B cell (primary cell): ENCODE measurements at regions not wholly inside any gene's neighbourhood (a gene's known extent, or its start where the extent isn't known, plus 50 kb on each side); places are given as distances from the start of the nearest gene placed in this dataset.

ENCODE experiments used
- ATAC-seq: fragments of 200-7000 bp; cut with Tn5 transposase; one replicate; pipeline ENCODE4 v1.10.0; 2021; ENCODE audit warnings: low read depth, mild to moderate bottlenecking, moderate number of reproducible peaks, moderate library complexity
- CTCF ChIA-PET: fragments of 350-600 bp; sonication (Branson Sonifier 250); formaldehyde crosslinking; loops from one replicate; lab custom pipeline; 2021; ENCODE audit warnings: antibody characterized with exemption, inconsistent platforms; lab: Charles Lee
- POLR2A ChIA-PET: fragments of 350-600 bp; sonication (Branson Sonifier 250); formaldehyde crosslinking; loops from one replicate; lab custom pipeline; 2021; ENCODE audit warnings: antibody characterized with exemption; lab: Charles Lee
- DNase-seq: peaks from one replicate; pipeline ENCODE4 v3.0.0; 2013
- H2AFZ ChIP-seq: 2 replicates; pipeline ENCODE4 v1.6.1; 2012; ENCODE audit warnings: mild to moderate bottlenecking, low read depth, low read length; ENCODE audit not compliant: insufficient read depth, poor library complexity, severe bottlenecking
- H3K27ac ChIP-seq, 2 donors: 1 replicate in 1 of 2; 2 replicates in 1 of 2; pipeline ENCODE4 v1.5.1; 2012 to 2013; ENCODE audit warnings: low read length in 2 of 2, mild to moderate bottlenecking in 2 of 2, moderate library complexity in 1 of 2
- H3K27me3 ChIP-seq, 4 experiments: fragments of 200-600 bp in 1 of 4; sonication (generic) in 1 of 4; replicated peaks in 1 of 4; 1 replicate in 2 of 4; 2 replicates in 2 of 4; pipeline versions ENCODE4 v1.6.1 to v1.7.0; 2013 to 2016; ENCODE audit warnings: low read length in 3 of 4, mild to moderate bottlenecking in 2 of 4, mixed read lengths in 1 of 4, moderate library complexity in 1 of 4; ENCODE audit not compliant: insufficient read depth in 4 of 4, control insufficient read depth in 3 of 4; ENCODE audit errors: control extremely low read depth in 1 of 4
- H3K36me3 ChIP-seq, 2 experiments: replicated peaks in 1 of 2; 1 replicate in 1 of 2; 2 replicates in 1 of 2; pipeline versions ENCODE4 v1.6.1 to v1.7.1; 2013; ENCODE audit warnings: low read length in 1 of 2; ENCODE audit not compliant: insufficient read depth in 2 of 2, control insufficient read depth in 1 of 2; ENCODE audit errors: control extremely low read depth in 1 of 2, extremely low read depth in 1 of 2
- H3K4me1 ChIP-seq, 2 donors: fragments of 200-600 bp in 1 of 2; sonication (generic) in 1 of 2; 1 replicate in 1 of 2; 2 replicates in 1 of 2; pipeline versions ENCODE4 v1.5.1 to v1.6.1; 2013 to 2017; ENCODE audit warnings: low read length in 2 of 2; ENCODE audit not compliant: control insufficient read depth in 2 of 2, insufficient read depth in 2 of 2
- H3K4me2 ChIP-seq: replicated peaks from 2 replicates; pipeline ENCODE3; 2012; ENCODE audit warnings: mild to moderate bottlenecking, low read depth, low read length; ENCODE audit not compliant: poor library complexity, severe bottlenecking
- H3K4me3 ChIP-seq, 5 experiments: fragments of 200-600 bp in 1 of 5; sonication (generic) in 1 of 5; 1 replicate in 3 of 5; 2 replicates in 2 of 5; pipeline versions ENCODE4 v1.5.1 to v1.7.0; 2011 to 2016; ENCODE audit warnings: low read length in 4 of 5, mild to moderate bottlenecking in 4 of 5, low read depth in 2 of 5, control low read depth in 1 of 5, moderate library complexity in 1 of 5; ENCODE audit not compliant: insufficient read depth in 1 of 5; ENCODE audit errors: control extremely low read depth in 1 of 5, extremely low read depth in 1 of 5
- H3K79me2 ChIP-seq: fragments of 200-600 bp; sonication (generic); one replicate; pipeline ENCODE4 v1.6.0; 2016; ENCODE audit warnings: low read length; ENCODE audit not compliant: control insufficient read depth, insufficient read depth
- H3K9ac ChIP-seq: fragments of 200-600 bp; sonication (generic); 2 replicates; pipeline ENCODE4 v1.6.1; 2017; ENCODE audit warnings: mild to moderate bottlenecking, low read length, moderate library complexity
- H3K9me3 ChIP-seq, 3 donors: one replicate each; pipeline versions ENCODE4 v1.6.1 to v1.7.1; 2013; ENCODE audit warnings: low read length in 2 of 3; ENCODE audit not compliant: control insufficient read depth in 2 of 3, insufficient read depth in 1 of 3; ENCODE audit errors: control extremely low read depth in 1 of 3
- H4K20me1 ChIP-seq: 2 replicates; pipeline ENCODE4 v1.6.0; 2012; ENCODE audit warnings: mild to moderate bottlenecking, low read length; ENCODE audit not compliant: insufficient read depth, control insufficient read depth, poor library complexity, severe bottlenecking
- H3K27ac Mint-ChIP-seq: one replicate; pipeline ENCODE4 v1.8.0; 2021; ENCODE audit warnings: mixed read lengths
- H3K27me3 Mint-ChIP-seq: one replicate; pipeline ENCODE4 v1.8.0; 2021; ENCODE audit warnings: mixed read lengths
- H3K4me1 Mint-ChIP-seq: one replicate; pipeline ENCODE4 v1.8.0; 2021; ENCODE audit warnings: mixed read lengths
- H3K4me3 Mint-ChIP-seq: one replicate; pipeline ENCODE4 v1.8.0; 2021; ENCODE audit warnings: mixed read lengths
- H3K9me3 Mint-ChIP-seq: one replicate; pipeline ENCODE4 v1.8.0; 2022; ENCODE audit warnings: mixed read lengths; ENCODE audit not compliant: insufficient read depth
- CTCF ChIP-seq: fragments of 200-600 bp; IDR thresholded peaks from one replicate; pipeline ENCODE4 v1.8.0; 2022; ENCODE audit warnings: antibody characterized with exemption, mild to moderate bottlenecking
- EZH2 ChIP-seq: IDR thresholded peaks from 2 replicates; pipeline ENCODE4 v1.6.1; 2012; ENCODE audit warnings: borderline replicate concordance, low read depth, mild to moderate bottlenecking, moderate library complexity, low read length; ENCODE audit not compliant: insufficient read depth, poor library complexity, severe bottlenecking
- WGBS: methylation state at CpG from one replicate; pipeline ENCODE4 v1.1.5; 2013; ENCODE audit warnings: missing lambda C conversion rate; ENCODE audit not compliant: insufficient coverage; 5-methylcytosine and 5-hydroxymethylcytosine counted together
- intact Hi-C: fragments of 100-400 bp; cut with micrococcal nuclease; formaldehyde crosslinking; loops from one replicate; pipeline ENCODE4 v1.10.0; 2022

- no peaks in the 10 kb centered on the region for H3K9me3 Mint-ChIP-seq
- Histone ChIP-seq H3K4me3 (no peak overlapping the region), H3K4me1 (no peaks in the 10 kb centered on the region), H3K9me3 (no peaks in the 10 kb centered on the region), H3K27ac (no peak overlapping the region), H4K20me1 (no peaks in the 10 kb centered on the region), H3K9ac (no peak overlapping the region), H3K27me3 (no peaks in the 10 kb centered on the region), H3K4me2 (no peak overlapping the region), H2AFZ (no peak overlapping the region), H3K79me2 (no peaks in the 10 kb centered on the region), H3K36me3 (no peaks in the 10 kb centered on the region)
- no peak for DNase-seq
- intact Hi-C loops: no loop called here
- no CpG with 5 or more reads among the region's 3 CpGs for WGBS
- TF ChIP-seq EZH2 (no peak), CTCF (no peak)
- no peak for ATAC-seq
- H3K27ac Mint-ChIP-seq: no peak overlapping the region
- POLR2A ChIA-PET: no interaction called here
- H3K27me3 Mint-ChIP-seq: no peaks in the 10 kb centered on the region
- no peak overlapping the region for H3K4me3 Mint-ChIP-seq
- CTCF ChIA-PET: no interaction called here
- H3K4me1 Mint-ChIP-seq: no peaks in the 10 kb centered on the region
Measured at GRCh38 chr13:87867426-87867825, 196.3 kb downstream of the SLITRK5 start.

GRCh38 chr13:87868731-87869130, 197.6 kb downstream of the SLITRK5 start:
- ChIA-PET CTCF (no interaction called here), POLR2A (no interaction called here)
- intact Hi-C loops: no loop called here
- Histone ChIP-seq H3K4me2 (no peak overlapping the region), H4K20me1 (no peaks in the 10 kb centered on the region), H2AFZ (no peak overlapping the region), H3K27ac (no peak overlapping the region), H3K36me3 (no peaks in the 10 kb centered on the region), H3K27me3 (no peaks in the 10 kb centered on the region), H3K4me3 (no peak overlapping the region), H3K9me3 (no peaks in the 10 kb centered on the region), H3K79me2 (no peaks in the 10 kb centered on the region), H3K9ac (no peak overlapping the region), H3K4me1 (no peaks in the 10 kb centered on the region)
- H3K4me1 Mint-ChIP-seq: no peaks in the 10 kb centered on the region
- no peak for TF ChIP-seq EZH2
- no peak for TF ChIP-seq CTCF
- no peak overlapping the region for H3K27ac Mint-ChIP-seq
- no peak for ATAC-seq
- H3K4me3 Mint-ChIP-seq: no peak overlapping the region
- no peak for DNase-seq
- no peaks in the 10 kb centered on the region for H3K27me3 Mint-ChIP-seq
- peaks cover 4% of the 10 kb centered on the region for H3K9me3 Mint-ChIP-seq
- WGBS: no CpG with 5 or more reads among the region's 2 CpGs
